T-helper 9 cell (primary cell): ENCODE measurements at regions not wholly inside any gene's neighbourhood (a gene's known extent, or its start where the extent isn't known, plus 50 kb on each side); places are given as distances from the start of the nearest gene placed in this dataset.

Experiments used
- DNase-seq: peaks from one replicate; pipeline ENCODE4 v3.0.0-alpha.2; 2020

DNA sequence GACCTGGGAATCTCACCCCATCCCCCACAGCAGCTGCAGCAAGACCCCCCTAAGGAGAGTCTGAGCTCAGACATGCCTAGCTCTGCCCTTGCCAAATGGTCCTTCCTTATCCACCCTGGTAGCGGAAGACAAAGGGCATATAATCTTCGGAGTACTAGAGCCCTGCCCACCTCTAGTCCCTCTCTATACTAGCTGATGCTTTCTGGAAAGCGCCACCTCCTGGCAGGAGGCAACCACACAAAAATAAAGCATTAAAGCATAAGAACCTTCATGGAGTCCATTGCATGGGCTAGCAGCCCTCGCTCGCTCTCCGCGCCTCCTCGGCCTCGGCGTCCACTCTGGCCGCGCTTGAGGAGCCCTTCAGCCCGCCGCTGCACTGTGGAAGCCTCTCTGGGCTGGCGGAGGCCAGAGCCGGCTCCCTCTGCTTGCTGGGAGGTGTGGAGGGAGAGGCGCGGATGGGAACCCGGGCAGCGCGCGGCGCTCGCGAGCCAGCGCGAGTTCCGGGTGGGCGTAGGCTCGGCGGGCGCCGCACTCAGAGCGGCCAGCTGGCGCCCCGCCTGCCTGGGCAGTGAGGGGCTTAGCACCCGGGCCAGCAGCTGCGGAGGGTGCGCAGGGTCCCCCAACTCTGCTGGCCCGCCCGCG is 941.2 kb downstream of the SUCLG1 start:
- no peak for DNase-seq

DNA sequence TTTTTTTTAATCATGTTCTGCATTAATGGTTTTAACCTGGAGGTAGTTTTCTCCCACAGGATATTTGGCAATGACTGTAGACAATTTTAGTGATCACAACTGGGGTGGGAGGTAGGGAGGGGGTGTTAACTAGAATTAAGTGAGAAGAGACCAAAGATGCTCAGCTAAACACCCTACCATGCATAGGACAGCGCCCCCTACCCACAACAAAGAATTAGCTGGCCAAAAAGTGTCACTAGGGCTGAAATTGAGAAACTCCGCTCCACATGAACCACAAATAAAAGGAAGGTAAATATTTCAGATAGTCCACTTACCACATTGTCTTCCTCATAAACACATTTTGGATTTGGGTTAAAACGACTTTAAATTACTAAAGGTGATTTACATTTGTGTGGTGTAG is 942.6 kb downstream of the SUCLG1 start:
- no peak for DNase-seq

DNA sequence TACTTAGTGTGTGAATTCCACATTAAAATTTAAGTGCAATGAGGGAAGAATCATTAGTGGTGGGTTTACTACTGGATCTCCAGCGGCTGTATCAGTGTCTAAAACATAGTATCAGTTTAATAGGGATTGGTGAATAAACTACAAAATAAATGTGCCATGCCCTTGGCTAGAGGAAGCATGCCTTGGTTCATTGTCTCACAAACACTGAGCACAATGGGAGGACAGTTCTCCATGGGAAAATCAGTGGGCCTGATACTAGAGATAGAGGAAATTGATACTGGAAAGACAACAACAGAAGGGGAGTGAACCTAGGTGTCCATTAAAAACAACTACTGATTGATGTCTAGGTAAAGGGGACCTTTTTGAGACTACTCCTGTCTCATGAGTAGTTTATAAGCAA is 971.6 kb downstream of the SUCLG1 start:
- DNase-seq, result no peak

DNA sequence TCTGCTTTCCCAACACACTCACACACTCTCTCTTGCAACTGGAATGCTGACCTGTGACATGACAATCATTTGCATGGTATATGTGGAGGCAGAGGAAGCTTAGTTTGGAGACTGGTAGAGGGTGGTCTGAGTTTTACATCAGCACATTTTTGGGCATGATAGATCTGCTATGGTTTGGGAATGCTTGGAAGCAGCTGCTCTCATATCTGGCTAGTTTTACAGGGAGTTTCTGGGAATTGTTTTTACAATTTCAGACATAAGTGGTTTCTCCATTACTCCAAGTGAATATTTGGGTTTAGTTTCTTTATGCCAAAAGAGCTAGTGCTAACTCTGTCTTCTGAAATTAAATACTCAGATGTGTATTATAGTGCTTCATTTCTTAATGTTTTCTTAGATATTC is 977.6 kb downstream of the SUCLG1 start:
- DNase-seq, result no peak

DNA sequence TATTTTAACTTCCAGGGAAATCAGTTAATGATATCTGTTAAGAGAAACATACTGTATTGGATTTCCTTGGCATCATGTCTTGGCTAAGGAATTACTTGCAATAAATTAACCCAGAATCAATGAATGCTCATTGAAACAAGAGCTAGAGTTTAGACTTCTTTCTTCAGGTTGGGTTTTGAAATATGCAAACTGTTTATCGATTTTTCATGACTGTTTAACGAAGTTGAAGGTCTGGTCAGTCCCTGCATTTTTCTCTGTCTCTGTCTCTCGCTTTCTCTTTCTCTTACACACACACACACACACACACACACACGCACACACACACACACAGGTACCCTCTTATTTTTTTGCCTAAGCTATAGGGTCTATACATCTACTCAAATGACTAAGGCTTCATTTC is 981.0 kb downstream of the SUCLG1 start:
- DNase-seq, result no peak

DNA sequence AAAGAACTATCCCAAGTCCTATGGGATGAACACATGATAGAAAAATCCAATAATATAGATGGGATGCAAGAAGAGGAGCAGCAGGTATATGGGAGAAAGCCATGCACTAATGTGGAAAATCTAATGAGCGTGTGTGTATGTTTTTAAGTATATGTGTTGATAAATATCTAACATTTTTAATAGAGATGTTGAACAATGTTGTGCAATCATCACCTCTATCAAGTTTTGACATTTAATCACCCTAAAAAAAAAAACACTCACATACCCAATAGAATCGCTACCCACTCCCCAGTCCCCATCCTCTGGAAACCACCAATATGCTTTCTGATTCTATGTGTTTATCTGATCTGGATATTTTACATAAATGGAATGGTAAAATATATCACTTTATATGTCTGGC is 983.7 kb downstream of the SUCLG1 start:
- no peak for DNase-seq

DNA sequence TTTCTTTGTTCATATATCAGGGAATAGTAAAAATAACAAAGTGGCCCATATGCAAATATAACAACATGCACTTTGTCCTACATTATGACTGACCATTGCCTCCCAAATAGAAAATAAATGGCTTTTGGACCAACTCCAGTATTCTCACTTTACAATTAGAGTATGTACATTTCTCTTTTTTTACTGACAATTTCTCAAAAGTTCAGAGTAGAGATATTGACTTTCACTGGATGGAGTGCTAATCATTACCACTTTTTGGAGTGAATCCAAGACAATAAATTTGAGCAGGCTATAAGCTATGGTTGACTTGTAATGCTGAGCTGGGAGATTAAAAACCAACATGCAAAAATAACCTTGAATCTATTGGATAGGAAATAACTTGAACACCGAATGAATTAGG is 987.4 kb downstream of the SUCLG1 start:
- no peak for DNase-seq

DNA sequence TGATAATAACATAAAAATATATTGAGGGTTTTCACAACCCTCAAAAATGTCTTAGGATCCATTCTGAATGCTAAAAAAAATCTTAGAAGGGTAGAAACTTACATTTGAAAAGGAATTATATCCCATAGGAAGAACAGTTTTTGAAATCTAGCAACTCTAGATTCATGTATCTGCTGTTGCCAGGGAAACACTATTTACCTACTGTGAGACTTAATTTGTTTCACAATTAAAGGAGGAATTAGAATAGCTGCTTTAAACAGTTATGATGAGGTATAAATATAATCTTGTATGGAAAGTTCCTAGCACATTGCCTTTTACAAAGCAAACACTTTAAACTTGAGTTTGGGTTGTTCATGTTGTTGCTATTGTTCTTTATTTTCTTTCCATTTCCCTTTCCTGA is 988.2 kb downstream of the SUCLG1 start:
- DNase-seq, result no peak

DNA sequence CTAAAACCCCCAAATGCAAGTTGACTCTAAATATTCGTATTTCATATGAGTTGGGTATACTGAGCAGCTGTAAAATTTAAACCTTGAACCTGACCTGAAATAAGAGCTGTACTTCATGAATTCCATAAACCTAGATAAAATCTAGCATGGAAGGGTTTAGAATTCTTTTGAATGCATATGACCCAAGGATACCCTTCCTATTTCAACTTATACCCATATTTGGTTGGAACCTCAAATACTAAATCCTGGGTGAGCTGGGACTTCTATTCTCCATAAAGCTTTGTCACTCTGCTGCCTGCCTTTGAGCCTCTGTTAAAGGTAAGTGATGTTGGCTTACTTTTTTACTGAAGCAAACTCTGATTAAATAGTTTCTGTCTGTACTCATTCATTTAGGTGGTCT is 994.6 kb downstream of the SUCLG1 start:
- no peak for DNase-seq

DNA sequence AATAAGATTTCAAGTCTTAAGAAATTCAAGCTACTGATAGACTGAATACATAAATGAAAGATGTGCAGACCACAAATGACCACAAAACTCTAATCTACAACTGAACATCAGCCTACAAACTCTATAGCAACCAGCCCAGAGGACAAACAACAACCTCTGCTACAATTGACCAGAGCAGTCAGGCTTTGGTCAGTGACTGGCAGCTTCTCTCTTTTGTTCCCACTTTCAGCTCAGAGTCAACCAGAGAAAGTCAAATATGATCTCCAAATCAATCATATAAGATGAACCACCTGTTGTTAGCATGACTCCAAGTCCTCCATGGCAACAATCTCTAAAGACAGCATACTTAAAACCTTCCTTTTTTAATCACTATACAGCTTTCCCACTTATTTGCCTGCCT is 996.2 kb downstream of the SUCLG1 start:
- DNase-seq, result no peak

DNA sequence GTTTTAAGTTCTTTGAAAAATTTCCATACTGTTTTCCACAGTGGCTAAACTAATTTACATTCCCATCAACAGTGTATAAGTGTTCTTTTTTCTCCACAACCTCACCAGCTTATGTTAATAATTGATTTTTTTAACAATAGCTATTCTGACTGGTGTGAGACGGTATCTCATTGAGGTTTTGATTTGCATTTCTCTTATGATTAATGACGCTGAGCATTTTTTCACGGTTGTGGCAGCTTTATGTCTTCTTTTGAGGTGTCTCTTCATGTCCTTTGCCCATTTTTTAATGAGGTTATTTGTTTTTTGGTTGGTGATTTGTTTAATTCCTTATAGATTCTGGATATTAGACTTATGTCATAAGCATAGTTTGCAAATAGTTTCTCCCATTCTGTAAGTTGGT is 997.9 kb downstream of the SUCLG1 start:
- DNase-seq, result no peak

DNA sequence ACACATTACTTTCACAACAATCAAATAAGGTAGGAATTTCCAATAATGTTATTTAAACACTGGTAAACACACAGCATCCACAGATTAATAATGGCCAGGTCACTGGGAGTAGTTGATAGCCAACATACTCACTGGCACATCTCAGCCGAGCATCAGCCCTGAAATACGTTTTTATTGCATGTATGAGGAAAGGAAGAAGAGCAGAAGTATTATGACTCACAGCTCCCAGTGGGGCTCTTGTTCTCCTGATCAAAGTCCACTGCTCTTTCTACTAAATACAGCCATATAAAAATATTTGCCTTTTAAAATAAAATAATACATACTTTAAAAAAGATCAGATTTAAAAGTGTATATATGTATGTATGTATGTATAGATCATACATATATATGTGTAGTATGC is 999.6 kb downstream of the SUCLG1 start:
- DNase-seq, result no peak

DNA sequence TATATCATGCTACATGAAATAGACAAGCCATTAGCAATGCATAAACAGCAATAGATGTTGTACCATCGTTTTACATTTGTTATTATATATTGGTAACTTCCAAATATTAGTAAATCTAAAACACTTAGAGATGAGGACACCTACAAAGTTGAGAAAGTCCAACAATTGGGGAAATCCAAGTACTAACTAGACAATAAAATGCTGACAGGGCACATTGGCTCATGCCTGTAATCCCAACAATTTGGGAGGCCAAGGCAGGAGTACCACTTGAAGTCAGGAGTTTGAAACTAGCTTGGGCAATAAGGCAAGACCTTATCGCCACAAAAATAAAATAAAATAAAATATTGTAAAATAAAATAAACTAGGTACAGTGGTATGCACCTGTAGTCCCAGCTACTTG is 1023.1 kb downstream of the SUCLG1 start:
- DNase-seq, result no peak

DNA sequence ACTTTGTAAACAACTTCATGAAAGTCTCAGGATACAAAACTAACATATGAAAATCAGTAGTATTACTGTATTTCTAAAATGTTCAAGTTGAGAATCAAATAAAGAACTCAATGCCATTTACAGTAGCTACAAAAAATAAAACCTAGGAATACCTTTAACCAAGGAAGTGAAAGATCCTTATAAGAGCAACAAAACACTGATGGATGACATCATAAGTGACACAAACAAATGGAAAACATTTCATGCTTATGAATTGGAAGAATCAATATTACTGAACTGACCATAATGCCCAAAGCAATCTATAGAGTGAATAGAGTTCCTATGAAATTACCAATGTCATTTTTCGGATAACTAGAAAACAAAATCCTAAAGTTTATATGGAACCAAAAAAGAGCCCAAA is 1038.1 kb downstream of the SUCLG1 start:
- DNase-seq, result no peak

DNA sequence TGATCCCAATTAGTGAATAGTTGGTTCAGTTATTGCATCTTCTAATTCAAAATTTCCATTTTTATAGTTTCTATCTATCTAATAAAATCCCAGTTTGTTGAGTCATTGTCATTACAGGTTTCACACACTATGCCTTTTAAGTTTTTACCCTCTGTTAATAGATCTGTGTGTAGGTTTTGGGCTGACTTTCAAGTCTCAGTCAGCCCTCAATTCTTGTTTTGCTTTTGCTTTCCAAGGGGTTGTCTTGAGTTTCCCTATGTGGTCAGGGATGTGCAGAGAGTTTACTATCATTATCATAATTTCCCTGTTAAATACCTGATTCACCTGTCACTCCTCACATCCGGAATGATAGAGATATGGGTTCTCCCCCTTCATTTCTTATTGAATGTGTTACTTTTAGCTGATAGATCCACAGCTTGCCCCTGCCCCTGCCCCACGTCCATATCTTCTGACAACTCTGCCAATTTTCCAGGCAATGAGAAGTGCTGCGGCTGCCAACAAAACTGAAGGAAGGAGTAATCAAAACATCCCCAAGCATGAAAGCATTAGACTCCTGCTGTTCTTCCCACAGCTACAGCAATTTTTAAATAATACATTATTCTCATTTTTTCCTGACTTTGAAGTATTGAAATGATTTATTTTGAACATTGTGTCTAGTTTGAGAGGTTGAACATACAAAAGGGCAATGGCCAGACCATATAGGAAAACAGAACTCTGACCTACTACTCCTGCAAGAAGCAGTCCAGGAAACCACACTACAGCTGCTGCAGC is 1064.8 kb downstream of the SUCLG1 start:
- no peak for DNase-seq

DNA sequence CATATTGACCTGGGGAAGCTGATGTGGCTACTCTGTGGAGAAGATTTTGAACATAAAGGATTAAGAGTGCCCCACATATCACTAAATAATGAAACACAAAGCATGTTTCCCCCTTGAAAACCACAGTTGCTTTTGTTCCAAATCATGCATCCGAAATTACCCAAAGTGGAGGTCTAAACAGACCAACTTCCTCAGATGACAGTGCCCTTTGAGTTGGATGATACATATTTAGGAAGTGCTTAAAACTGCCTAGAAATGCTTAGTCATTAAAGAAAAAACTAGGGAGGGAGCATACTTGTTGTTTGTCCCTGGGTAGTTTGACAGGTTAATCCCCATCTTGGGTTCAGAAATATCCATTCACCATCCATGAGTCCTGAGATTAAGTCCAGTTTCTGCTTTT is 1070.3 kb downstream of the SUCLG1 start:
- no peak for DNase-seq

DNA sequence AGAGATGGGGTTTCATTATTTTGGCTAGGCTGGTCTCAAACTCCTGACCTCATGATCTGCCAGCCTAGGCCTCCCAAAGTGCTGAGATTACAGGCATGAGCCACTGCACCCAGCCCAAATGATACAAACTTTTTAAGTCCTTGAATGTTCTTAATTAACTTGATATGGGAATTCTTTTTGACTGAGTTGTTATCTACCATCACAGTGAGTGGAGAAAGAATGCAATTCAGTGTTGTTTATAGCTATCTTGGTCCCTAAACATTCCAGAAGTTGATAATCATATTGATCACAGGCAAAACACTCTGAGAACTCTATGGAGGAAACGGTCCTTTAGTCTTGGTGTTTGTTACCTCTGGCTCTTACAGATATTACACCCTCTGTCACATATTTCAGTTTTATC is 1072.5 kb downstream of the SUCLG1 start:
- DNase-seq, result no peak

DNA sequence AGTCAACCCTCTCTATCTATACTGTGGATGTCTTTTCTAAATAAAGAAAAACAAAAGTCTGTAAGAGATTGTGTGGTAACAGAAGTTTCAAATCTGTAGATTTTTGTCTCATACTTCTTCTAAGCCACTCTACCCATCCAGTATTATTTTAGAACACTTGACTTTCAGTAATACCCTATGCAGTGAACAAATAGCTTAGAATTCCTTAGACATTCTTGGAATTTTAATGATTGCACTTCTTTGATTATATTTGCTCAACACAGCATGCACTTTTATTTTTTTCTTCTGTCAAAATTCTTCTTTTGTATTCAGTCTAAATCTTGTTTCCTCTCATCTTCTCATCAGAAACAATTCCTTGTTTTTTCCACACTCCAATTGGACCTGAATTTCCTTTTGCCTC is 1080.2 kb downstream of the SUCLG1 start:
- no peak for DNase-seq

DNA sequence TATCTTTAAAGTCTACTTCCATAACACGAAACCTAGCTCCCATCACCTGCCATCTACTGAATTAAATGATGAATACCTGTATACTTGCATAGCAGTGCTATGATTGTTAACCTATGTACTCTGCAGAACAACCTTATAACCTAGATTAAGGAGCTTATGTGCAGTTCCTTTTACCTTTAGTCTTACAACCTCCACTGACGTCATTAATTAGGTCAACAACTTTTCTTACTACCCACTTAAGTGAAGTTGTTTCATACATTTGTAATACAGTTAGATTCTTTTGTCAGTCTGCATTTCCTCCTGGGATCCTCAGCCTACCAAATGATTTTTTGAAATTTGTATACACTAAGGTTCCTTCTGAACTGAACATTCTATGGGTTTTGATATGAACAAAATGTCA is 1082.3 kb downstream of the SUCLG1 start:
- no peak for DNase-seq

DNA sequence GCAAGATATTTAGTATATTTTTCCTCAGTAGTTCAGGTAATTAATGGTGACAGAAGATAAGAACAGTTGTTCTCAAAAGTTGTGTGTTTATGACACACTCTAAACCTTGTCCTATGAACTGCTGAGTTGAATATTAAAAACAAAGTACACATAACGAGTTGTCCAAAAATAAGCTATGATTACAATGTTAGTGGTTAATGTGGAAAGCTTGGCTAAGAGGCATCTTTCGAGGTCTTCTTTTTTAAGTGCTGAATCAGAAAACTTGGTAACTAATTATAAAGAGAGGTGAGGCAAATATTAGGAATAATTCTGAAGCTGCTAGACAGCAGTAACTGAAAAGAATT is 1088.7 kb downstream of the SUCLG1 start:
- no peak for DNase-seq

DNA sequence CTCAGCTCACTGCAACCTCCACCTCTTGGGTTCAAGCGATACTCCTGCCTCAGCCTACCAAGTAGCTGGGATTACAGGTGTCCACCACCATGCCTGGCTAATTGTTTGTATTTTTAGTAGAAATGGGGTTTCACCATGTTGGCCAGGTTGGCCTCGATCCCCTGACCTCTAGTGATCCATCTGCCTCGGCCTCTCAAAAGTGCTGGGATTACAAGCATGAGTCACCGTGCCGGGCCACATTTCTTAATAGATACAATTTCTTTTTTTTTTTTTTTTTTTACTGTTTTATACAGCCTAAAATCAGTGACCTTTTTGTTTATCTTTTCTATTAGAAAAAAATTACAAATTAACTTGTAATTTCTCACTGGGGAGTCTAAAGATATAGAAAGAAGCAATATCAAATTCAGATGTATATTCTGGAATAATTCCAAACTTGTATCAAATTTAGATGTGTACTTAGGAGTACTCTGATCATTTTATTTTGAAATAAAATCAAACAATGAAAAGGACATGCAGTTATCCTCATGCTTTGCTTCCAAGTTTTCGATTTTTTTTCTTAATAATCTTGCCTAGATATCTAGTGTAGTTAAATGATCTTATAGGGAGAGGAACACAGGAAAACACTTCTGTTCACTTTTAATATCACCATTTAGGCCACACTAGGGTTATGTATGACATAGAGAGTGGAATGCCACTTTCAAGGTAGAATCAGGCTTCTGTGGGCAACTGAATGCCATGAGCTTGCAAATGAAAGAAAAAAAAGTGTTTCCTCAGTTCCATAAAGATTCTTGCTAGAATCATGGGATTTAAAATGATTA is 1089.3 kb downstream of the SUCLG1 start:
- DNase-seq, result no peak

DNA sequence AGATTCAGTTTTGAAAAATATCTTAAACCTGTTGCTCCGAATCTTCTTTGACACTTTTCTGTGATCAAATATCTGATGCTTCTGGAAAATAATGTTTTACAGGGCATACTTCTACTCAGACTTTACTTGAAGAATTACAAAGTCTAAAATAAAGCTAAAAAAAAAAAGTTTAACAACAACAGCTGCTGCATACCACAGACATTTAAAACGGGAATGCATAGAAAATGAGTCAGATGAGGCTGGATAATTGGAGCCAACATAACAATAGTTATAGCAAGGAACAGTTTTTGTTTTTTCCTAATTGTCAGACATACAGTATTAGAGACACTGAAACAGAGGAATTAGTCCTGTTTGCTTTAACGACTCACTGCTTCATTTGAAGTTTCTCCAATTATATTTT is 1090.2 kb downstream of the SUCLG1 start:
- DNase-seq, result no peak

DNA sequence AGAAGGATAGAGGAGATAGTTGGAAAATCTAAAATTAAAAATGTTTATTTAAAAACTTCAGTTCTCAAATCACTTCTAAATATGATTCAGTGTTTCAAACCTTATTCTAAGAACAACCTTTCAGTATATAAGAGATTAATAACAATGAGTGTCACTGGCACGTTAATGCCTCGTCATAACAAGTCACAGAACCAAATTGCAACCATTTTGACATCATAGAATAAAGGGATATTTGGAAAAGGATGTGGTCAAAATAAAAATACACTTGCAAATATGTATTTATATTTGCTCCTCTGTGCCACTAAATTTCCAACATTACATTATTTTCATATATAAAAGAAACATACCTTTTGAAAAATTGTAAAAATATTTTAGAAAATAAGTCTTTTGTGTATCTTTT is 1090.6 kb downstream of the SUCLG1 start:
- DNase-seq, result no peak

DNA sequence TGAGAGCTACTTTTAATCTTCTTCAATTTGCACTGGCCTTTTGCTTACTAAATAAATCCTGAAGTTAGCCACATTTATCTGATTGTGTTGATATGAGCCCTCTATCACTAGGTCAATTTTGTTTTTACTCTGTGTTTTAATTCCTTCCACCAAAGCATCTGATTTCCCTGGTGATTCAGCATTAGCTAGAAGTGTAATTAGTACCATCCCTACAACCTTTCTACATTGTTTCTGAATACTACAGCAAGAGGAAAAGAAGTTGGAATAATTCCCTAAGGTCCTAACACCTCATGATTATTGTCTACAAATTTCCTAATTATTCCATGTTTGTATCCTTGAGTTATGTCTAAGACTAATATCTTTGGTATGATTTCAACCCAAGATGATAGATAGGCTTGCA is 1093.6 kb downstream of the SUCLG1 start:
- DNase-seq, result no peak
